NB4 (cell line): ENCODE measurements at regions not wholly inside any gene's neighbourhood (a gene's known extent, or its start where the extent isn't known, plus 50 kb on each side); places are given as distances from the start of the nearest gene placed in this dataset.
"Not testable (repeated sequence)": the region's sequence is repeated elsewhere in the genome, so short reads cannot be mapped to it uniquely, and the experiment has no call there.

Experiments used
- POLR2A ChIP-seq: IDR thresholded peaks from 2 replicates; pipeline ENCODE4 v1.6.1; 2011; ENCODE audit warnings: mild to moderate bottlenecking; ENCODE audit not compliant: insufficient read length; ENCODE audit errors: extremely low read depth
- TF ChIP-seq, protein P1 (sequence below): IDR thresholded peaks from one replicate; pipeline ENCODE4 v1.5.1; 2012; ENCODE audit warnings: low read depth, low read length

DNA sequence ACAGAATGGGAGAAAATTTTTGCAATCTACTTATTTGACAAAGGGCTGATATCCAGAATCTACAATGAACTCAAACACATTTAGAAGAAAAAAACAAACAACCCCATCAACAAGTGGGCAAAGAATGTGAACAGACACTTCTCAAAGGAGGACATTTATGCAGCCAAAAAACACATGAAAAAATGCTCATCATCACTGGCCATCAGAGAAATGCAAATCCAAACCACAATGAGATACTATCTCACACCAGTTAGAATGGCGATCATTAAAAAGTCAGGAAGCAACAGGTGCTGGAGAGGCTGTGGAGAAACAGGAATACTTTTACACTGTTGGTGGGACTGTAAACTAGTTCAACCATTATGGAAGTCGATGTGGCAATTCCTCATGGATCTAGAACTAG is 767.0 kb downstream of the GRXCR1 start:
- TF ChIP-seq, protein P1, sequence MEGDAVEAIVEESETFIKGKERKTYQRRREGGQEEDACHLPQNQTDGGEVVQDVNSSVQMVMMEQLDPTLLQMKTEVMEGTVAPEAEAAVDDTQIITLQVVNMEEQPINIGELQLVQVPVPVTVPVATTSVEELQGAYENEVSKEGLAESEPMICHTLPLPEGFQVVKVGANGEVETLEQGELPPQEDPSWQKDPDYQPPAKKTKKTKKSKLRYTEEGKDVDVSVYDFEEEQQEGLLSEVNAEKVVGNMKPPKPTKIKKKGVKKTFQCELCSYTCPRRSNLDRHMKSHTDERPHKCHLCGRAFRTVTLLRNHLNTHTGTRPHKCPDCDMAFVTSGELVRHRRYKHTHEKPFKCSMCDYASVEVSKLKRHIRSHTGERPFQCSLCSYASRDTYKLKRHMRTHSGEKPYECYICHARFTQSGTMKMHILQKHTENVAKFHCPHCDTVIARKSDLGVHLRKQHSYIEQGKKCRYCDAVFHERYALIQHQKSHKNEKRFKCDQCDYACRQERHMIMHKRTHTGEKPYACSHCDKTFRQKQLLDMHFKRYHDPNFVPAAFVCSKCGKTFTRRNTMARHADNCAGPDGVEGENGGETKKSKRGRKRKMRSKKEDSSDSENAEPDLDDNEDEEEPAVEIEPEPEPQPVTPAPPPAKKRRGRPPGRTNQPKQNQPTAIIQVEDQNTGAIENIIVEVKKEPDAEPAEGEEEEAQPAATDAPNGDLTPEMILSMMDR: not testable (repeated sequence)
- not testable (repeated sequence) for TF ChIP-seq POLR2A
